ENCODE measurements at regions not wholly inside any gene's neighbourhood (a gene's known extent, or its start where the extent isn't known, plus 50 kb on each side); places are given as distances from the start of the nearest gene placed in this dataset.

DNA sequence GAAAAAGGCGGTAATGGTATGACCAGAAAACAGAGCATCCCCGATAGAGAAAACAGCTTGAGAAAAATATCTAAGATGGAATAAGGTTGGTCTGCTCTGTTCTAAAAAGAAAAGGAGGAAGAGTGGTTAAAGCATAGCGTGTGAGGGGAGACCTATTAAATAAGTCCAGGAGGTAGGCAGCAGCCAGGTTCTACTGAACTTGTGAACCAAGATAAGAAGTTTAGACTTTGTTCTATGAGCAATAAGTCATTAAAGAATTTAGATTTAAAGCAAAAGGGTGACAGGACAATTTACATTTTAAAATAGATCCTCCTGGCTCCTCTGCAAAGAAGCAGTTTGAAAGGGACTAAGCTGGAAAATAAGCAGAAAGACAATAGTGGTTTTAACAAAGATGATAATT is 81.3 kb upstream of the COX7C start:
- no peak for TF ChIP-seq TBP (IDR thresholded peaks at IDR 0.05; ENCODE audit: low read depth, low read length)
- TF ChIP-seq, protein P1, sequence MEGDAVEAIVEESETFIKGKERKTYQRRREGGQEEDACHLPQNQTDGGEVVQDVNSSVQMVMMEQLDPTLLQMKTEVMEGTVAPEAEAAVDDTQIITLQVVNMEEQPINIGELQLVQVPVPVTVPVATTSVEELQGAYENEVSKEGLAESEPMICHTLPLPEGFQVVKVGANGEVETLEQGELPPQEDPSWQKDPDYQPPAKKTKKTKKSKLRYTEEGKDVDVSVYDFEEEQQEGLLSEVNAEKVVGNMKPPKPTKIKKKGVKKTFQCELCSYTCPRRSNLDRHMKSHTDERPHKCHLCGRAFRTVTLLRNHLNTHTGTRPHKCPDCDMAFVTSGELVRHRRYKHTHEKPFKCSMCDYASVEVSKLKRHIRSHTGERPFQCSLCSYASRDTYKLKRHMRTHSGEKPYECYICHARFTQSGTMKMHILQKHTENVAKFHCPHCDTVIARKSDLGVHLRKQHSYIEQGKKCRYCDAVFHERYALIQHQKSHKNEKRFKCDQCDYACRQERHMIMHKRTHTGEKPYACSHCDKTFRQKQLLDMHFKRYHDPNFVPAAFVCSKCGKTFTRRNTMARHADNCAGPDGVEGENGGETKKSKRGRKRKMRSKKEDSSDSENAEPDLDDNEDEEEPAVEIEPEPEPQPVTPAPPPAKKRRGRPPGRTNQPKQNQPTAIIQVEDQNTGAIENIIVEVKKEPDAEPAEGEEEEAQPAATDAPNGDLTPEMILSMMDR (IDR thresholded peaks at IDR 0.05; ENCODE audit: control extremely low read depth in 1 of 3, insufficient read depth in 1 of 3, low read depth in 1 of 3, low read length in 3 of 3), result no peak
- no peak for TF ChIP-seq KDM1A (IDR thresholded peaks at IDR 0.05; ENCODE audit: borderline replicate concordance, low read length)
- TF ChIP-seq CHD1 (IDR thresholded peaks at IDR 0.05; ENCODE audit: low read depth, low read length), result no peak

Data from H1 (cell line).